CD4-positive, alpha-beta T cell (primary cell): ENCODE measurements at regions not wholly inside any gene's neighbourhood (a gene's known extent, or its start where the extent isn't known, plus 50 kb on each side); places are given as distances from the start of the nearest gene placed in this dataset.

Experiments used
- ATAC-seq: fragments of 200-7000 bp; cut with Tn5 transposase; one replicate; pipeline ENCODE4 v1.10.0; 2022; ENCODE audit warnings: mild to moderate bottlenecking; ENCODE audit not compliant: poor library complexity
- CTCF ChIA-PET: fragments of 350-600 bp; sonication (Branson Sonifier 250); formaldehyde crosslinking; loops from one replicate; lab custom pipeline; 2021; ENCODE audit warnings: antibody characterized with exemption, inconsistent platforms; lab: Charles Lee
- POLR2A ChIA-PET: fragments of 350-600 bp; sonication (Branson Sonifier 250); formaldehyde crosslinking; loops from one replicate; lab custom pipeline; 2021; ENCODE audit warnings: antibody characterized with exemption, inconsistent platforms; lab: Charles Lee
- DNase-seq, 14 experiments: peaks; one replicate each; pipeline ENCODE4 v3.0.0-alpha.2; 2013 to 2020; ENCODE audit warnings: mixed read lengths in 2 of 14
- H3K27ac ChIP-seq, 2 donors: one replicate each; pipeline versions ENCODE4 v1.5.1 to v1.7.0; 2013; ENCODE audit warnings: low read length in 2 of 2, low read depth in 1 of 2, mild to moderate bottlenecking in 1 of 2
- H3K27me3 ChIP-seq, 2 experiments: 1 replicate in 1 of 2; 2 replicates in 1 of 2; pipeline versions ENCODE4 v1.6.1 to v1.7.0; 2013; ENCODE audit warnings: low read length in 2 of 2, control low read depth in 1 of 2, mild to moderate bottlenecking in 1 of 2, moderate library complexity in 1 of 2; ENCODE audit not compliant: insufficient read depth in 2 of 2, control insufficient read depth in 1 of 2
- H3K36me3 ChIP-seq: one replicate; pipeline ENCODE4 v1.6.1; 2013; ENCODE audit warnings: low read length, control low read depth; ENCODE audit not compliant: insufficient read depth
- H3K4me1 ChIP-seq: one replicate; pipeline ENCODE4 v1.6.1; 2013; ENCODE audit warnings: low read length, control low read depth; ENCODE audit not compliant: insufficient read depth
- H3K4me3 ChIP-seq: one replicate; pipeline ENCODE4 v1.5.1; 2013; ENCODE audit warnings: mild to moderate bottlenecking, low read length, moderate library complexity
- H3K9me3 ChIP-seq, 2 experiments: 1 replicate in 1 of 2; 2 replicates in 1 of 2; pipeline versions ENCODE4 v1.6.1 to v1.7.0; 2013; ENCODE audit warnings: low read length in 2 of 2, mild to moderate bottlenecking in 2 of 2, control low read depth in 1 of 2, moderate library complexity in 1 of 2; ENCODE audit not compliant: control insufficient read depth in 1 of 2, insufficient read depth in 1 of 2
- H3K27ac Mint-ChIP-seq: one replicate; pipeline ENCODE4 v1.8.0; 2020; ENCODE audit warnings: mixed read lengths
- H3K27me3 Mint-ChIP-seq: one replicate; pipeline ENCODE4 v1.8.0; 2021; ENCODE audit warnings: mixed read lengths
- H3K36me3 Mint-ChIP-seq: one replicate; pipeline ENCODE4 v1.8.0; 2021; ENCODE audit warnings: low read depth, mixed read lengths
- H3K4me1 Mint-ChIP-seq: one replicate; pipeline ENCODE4 v1.8.0; 2021; ENCODE audit warnings: low read depth, mixed read lengths
- H3K4me3 Mint-ChIP-seq: one replicate; pipeline ENCODE4 v1.8.0; 2020; ENCODE audit warnings: mild to moderate bottlenecking, mixed read lengths
- H3K9me3 Mint-ChIP-seq: one replicate; pipeline ENCODE4 v1.8.0; 2020; ENCODE audit warnings: mixed read lengths
- intact Hi-C, 2 experiments: fragments of 100-400 bp; cut with DNase I in 1 of 2; cut with micrococcal nuclease in 1 of 2; formaldehyde crosslinking; loops; one replicate each; pipeline versions ENCODE4 v1.15.1 to v1.9.0; 2023 to 2025; cut with DNase I, micrococcal nuclease
- TF ChIP-seq, protein P1 (sequence below): fragments of 200-600 bp; IDR thresholded peaks from one replicate; pipeline ENCODE4 v1.8.0; 2022; ENCODE audit warnings: antibody characterized with exemption, mild to moderate bottlenecking

DNA sequence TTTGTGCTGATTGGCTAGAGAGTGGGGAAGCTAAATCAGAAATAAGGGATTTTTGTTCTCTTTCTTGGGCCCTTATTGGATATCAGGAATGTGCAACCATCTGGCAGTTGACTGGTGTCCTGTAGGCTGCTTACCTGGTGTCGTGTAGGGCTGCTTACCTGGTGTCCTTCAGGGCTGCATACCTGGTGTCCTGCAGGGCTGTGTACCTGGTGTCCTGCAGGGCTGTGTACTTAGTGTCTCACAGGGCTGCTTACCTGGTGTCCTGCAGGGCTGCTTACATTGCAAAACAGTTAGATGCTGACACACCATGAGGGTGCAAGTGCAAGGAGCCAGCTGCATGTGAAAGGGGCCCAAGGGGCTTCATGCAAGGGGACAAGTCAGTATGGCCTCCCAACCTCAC is 249.3 kb downstream of the ICE1 start:
- H3K36me3 Mint-ChIP-seq: no peaks in the 10 kb centered on the region
- H3K4me3 Mint-ChIP-seq: no peak overlapping the region
- H3K9me3 Mint-ChIP-seq: no peaks in the 10 kb centered on the region
- TF ChIP-seq, protein P1, sequence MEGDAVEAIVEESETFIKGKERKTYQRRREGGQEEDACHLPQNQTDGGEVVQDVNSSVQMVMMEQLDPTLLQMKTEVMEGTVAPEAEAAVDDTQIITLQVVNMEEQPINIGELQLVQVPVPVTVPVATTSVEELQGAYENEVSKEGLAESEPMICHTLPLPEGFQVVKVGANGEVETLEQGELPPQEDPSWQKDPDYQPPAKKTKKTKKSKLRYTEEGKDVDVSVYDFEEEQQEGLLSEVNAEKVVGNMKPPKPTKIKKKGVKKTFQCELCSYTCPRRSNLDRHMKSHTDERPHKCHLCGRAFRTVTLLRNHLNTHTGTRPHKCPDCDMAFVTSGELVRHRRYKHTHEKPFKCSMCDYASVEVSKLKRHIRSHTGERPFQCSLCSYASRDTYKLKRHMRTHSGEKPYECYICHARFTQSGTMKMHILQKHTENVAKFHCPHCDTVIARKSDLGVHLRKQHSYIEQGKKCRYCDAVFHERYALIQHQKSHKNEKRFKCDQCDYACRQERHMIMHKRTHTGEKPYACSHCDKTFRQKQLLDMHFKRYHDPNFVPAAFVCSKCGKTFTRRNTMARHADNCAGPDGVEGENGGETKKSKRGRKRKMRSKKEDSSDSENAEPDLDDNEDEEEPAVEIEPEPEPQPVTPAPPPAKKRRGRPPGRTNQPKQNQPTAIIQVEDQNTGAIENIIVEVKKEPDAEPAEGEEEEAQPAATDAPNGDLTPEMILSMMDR: no peak
- CTCF ChIA-PET: no interaction called here
- no peak for ATAC-seq
- POLR2A ChIA-PET: no interaction called here
- intact Hi-C loops: no loop called here
- Histone ChIP-seq H3K9me3 (peaks cover 0 to 2% of the 10 kb centered on the region in 2 experiments), H3K27ac (no peak overlapping the region), H3K36me3 (no peaks in the 10 kb centered on the region), H3K27me3 (no peaks in the 10 kb centered on the region), H3K4me1 (no peaks in the 10 kb centered on the region), H3K4me3 (no peak overlapping the region)
- H3K27me3 Mint-ChIP-seq: peaks cover 5% of the 10 kb centered on the region
- H3K4me1 Mint-ChIP-seq: no peaks in the 10 kb centered on the region
- no peak for DNase-seq
- no peak overlapping the region for H3K27ac Mint-ChIP-seq

DNA sequence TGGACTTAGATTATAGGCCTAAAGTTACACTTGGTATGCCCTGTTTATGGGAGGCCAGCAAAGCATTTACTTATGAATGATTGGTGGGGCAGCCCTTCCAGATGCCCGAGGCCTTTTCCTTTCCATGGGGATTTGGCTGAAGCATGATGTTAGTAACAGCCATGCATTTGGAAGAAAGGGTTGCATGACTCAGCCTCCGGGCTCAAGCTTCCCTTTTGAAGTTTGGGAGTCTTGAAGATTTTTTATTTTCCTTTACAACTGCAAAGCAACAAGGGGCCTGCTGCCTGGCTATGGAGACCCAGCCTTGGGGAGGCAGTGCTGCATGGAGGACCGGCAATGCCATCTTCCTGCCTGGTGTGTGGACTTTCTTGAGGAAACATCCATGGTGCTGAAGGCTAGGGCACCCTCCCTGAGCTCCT is 244.7 kb downstream of the ICE1 start:
- Mint-ChIP-seq H3K27me3 (peaks cover 11% of the 10 kb centered on the region), H3K9me3 (no peaks in the 10 kb centered on the region), H3K4me1 (no peaks in the 10 kb centered on the region), H3K27ac (no peak overlapping the region), H3K36me3 (no peaks in the 10 kb centered on the region), H3K4me3 (no peak overlapping the region)
- DNase-seq (no peak), ATAC-seq (no peak)
- intact Hi-C loops: no loop called here
- TF ChIP-seq, protein P1: no peak
- Histone ChIP-seq H3K27ac (no peak overlapping the region), H3K9me3 (no peaks in the 10 kb centered on the region), H3K4me3 (no peak overlapping the region), H3K4me1 (no peaks in the 10 kb centered on the region), H3K27me3 (no peaks in the 10 kb centered on the region), H3K36me3 (no peaks in the 10 kb centered on the region)
- ChIA-PET POLR2A (no interaction called here), CTCF (no interaction called here)

GRCh38 chr5:5666369-5666768 is 243.9 kb downstream of the ICE1 start:
- DNase-seq (no peak), ATAC-seq (no peak)
- ChIA-PET POLR2A (no interaction called here), CTCF (no interaction called here)
- Histone ChIP-seq H3K36me3 (no peaks in the 10 kb centered on the region), H3K4me1 (no peaks in the 10 kb centered on the region), H3K4me3 (no peak overlapping the region), H3K27ac (no peak overlapping the region), H3K27me3 (no peaks in the 10 kb centered on the region), H3K9me3 (no peaks in the 10 kb centered on the region)
- no peaks in the 10 kb centered on the region for H3K4me1 Mint-ChIP-seq
- H3K4me3 Mint-ChIP-seq: no peak overlapping the region
- intact Hi-C loops: no loop called here
- H3K36me3 Mint-ChIP-seq: no peaks in the 10 kb centered on the region
- no peaks in the 10 kb centered on the region for H3K9me3 Mint-ChIP-seq
- H3K27ac Mint-ChIP-seq: no peak overlapping the region
- TF ChIP-seq, protein P1: no peak
- peaks cover 11% of the 10 kb centered on the region for H3K27me3 Mint-ChIP-seq
